ENCODE measurements at regions not wholly inside any gene's neighbourhood (a gene's known extent, or its start where the extent isn't known, plus 50 kb on each side); places are given as distances from the start of the nearest gene placed in this dataset.
A peak's percentile ranks its signal among the peaks of the same experiment; 100 is the strongest.
"Not testable (repeated sequence)": the region's sequence is repeated elsewhere in the genome, so short reads cannot be mapped to it uniquely, and the experiment has no call there.

GRCh38 chr2:171266102-171266501 is 105.4 kb upstream of the TLK1 start:
- DNase-seq, result no peak

- not testable (repeated sequence) for DNase-seq
Measured at GRCh38 chr2:171261529-171261928, 100.8 kb upstream of the TLK1 start.

GRCh38 chr2:171260471-171261424 is 100.1 kb upstream of the TLK1 start:
- no peak for DNase-seq

GRCh38 chr2:171254666-171255065 is 94.0 kb upstream of the TLK1 start:
- no peak for DNase-seq

GRCh38 chr2:171253900-171254650 is 93.4 kb upstream of the TLK1 start:
- DNase-seq, result no peak

GRCh38 chr2:171253279-171253678 is 92.6 kb upstream of the TLK1 start:
- DNase-seq, result no peak

GRCh38 chr2:171249689-171250088 is 89.0 kb upstream of the TLK1 start:
- no peak for DNase-seq

GRCh38 chr2:171247741-171248662 is 87.3 kb upstream of the TLK1 start:
- peak; percentile 6 for DNase-seq

GRCh38 chr2:171244970-171245782 is 84.5 kb upstream of the TLK1 start:
- no peak for DNase-seq

GRCh38 chr2:171244466-171244969 is 83.8 kb upstream of the TLK1 start:
- DNase-seq, result no peak

GRCh38 chr2:171241771-171242170 is 81.1 kb upstream of the TLK1 start:
- no peak for DNase-seq

- DNase-seq, result no peak
Measured at GRCh38 chr2:171238946-171239345, 78.3 kb upstream of the TLK1 start.

GRCh38 chr2:171237751-171238505 is 77.2 kb upstream of the TLK1 start:
- DNase-seq, result no peak

GRCh38 chr2:171235262-171235881 is 74.7 kb upstream of the TLK1 start:
- DNase-seq, result no peak

GRCh38 chr2:171230176-171230575 is 69.5 kb upstream of the TLK1 start:
- DNase-seq, result no peak

- DNase-seq, result no peak
Measured at GRCh38 chr2:171228826-171229225, 68.1 kb upstream of the TLK1 start.

GRCh38 chr2:171227066-171227782 is 66.5 kb upstream of the TLK1 start:
- no peak for DNase-seq

- DNase-seq, result no peak
Measured at GRCh38 chr2:171226461-171226860, 65.8 kb upstream of the TLK1 start.

- DNase-seq, result no peak
Measured at GRCh38 chr2:171225989-171226388, 65.3 kb upstream of the TLK1 start.
